Panc1 (cell line): ENCODE measurements at regions not wholly inside any gene's neighbourhood (a gene's known extent, or its start where the extent isn't known, plus 50 kb on each side); places are given as distances from the start of the nearest gene placed in this dataset.

ENCODE experiments used
- ATAC-seq: fragments of 200-7000 bp; cut with Tn5 transposase; 2 replicates; pipeline ENCODE4 v1.9.1; 2020; ENCODE audit warnings: mild to moderate bottlenecking, moderate library complexity
- BruUV-seq: library from RNA; stranded (reverse); fragments of 400-500 nt; replicated peaks from 2 replicates; lab custom pipeline; 2021; lab: Mats Ljungman, UMichigan
- CTCF ChIA-PET: fragments of 300-600 bp; sonication (Branson Sonifier 250); formaldehyde crosslinking; loops from one replicate; lab custom pipeline; 2022; ENCODE audit warnings: antibody characterized with exemption; lab: Charles Lee
- POLR2A ChIA-PET: fragments of 300-600 bp; sonication (Branson Sonifier 250); formaldehyde crosslinking; loops from one replicate; lab custom pipeline; 2022; ENCODE audit warnings: antibody characterized with exemption; lab: Charles Lee
- DNase-seq: peaks from one replicate; pipeline ENCODE4 v3.0.0-alpha.2; 2010; ENCODE audit warnings: low read depth, low spot score
- H3K27ac ChIP-seq: 2 replicates; pipeline ENCODE4 v1.5.1; 2011; ENCODE audit warnings: mild to moderate bottlenecking, low read length, inconsistent platforms
- H3K27me3 ChIP-seq: fragments of 200-500 bp; sonication (Bioruptor generic); 2 replicates; pipeline ENCODE4 v1.6.0; 2014; ENCODE audit warnings: low read length, inconsistent platforms; ENCODE audit not compliant: control insufficient read depth, insufficient read depth
- H3K36me3 ChIP-seq: fragments of 200-500 bp; sonication (Bioruptor generic); 2 replicates; pipeline ENCODE4 v1.5.1; 2014; ENCODE audit warnings: inconsistent platforms, mild to moderate bottlenecking, low read length, moderate library complexity; ENCODE audit not compliant: control insufficient read depth, insufficient read depth
- H3K4me1 ChIP-seq: 2 replicates; pipeline ENCODE4 v1.5.1; 2011; ENCODE audit warnings: inconsistent platforms, mild to moderate bottlenecking, low read length, moderate library complexity; ENCODE audit not compliant: control insufficient read depth, insufficient read depth
- H3K4me3 ChIP-seq, 2 experiments: 2 replicates each; pipeline ENCODE4 v1.5.1; 2011 to 2012; ENCODE audit warnings: low read depth in 2 of 2, low read length in 2 of 2, mild to moderate bottlenecking in 2 of 2, inconsistent platforms in 1 of 2, moderate library complexity in 1 of 2
- H3K9me3 ChIP-seq: fragments of 200-500 bp; sonication (Bioruptor generic); 2 replicates; pipeline ENCODE4 v1.5.1; 2014; ENCODE audit warnings: low read depth, mild to moderate bottlenecking, inconsistent platforms, low read length, moderate library complexity; ENCODE audit not compliant: control insufficient read depth, insufficient read depth
- CTCF ChIP-seq: fragments of 450-650 bp; IDR thresholded peaks from 2 replicates; pipeline ENCODE4 v1.5.1; 2017; ENCODE audit warnings: mild to moderate bottlenecking
- POLR2AphosphoS5 ChIP-seq: IDR thresholded peaks from 2 replicates; pipeline ENCODE4 v1.6.1; 2012; ENCODE audit warnings: mild to moderate bottlenecking, low read depth, low read length, moderate library complexity
- REST ChIP-seq, 2 experiments: IDR thresholded peaks; 2 replicates each; pipeline ENCODE4 v1.6.1; 2011 to 2012; ENCODE audit warnings: low read depth in 2 of 2, control low read depth in 1 of 2, low read length in 1 of 2, mild to moderate bottlenecking in 1 of 2, moderate library complexity in 1 of 2; ENCODE audit not compliant: insufficient read depth in 1 of 2
- SIN3A ChIP-seq: IDR thresholded peaks from 2 replicates; pipeline ENCODE4 v1.6.1; 2012; ENCODE audit warnings: low read depth, mild to moderate bottlenecking, low read length, moderate library complexity, borderline replicate concordance; ENCODE audit not compliant: insufficient read depth
- TCF7L2 ChIP-seq: IDR thresholded peaks from 2 replicates; pipeline ENCODE4 v1.6.1; 2011; ENCODE audit warnings: mild to moderate bottlenecking, low read depth, low read length, inconsistent platforms
- in situ Hi-C: cut with HindIII; loops from 2 replicates; pipeline ENCODE4 v1.10.0; 2016; ENCODE audit warnings: low sequenced_read_pairs, low pct_unique_long_range_greater_than_20kb
- intact Hi-C: fragments of 100-400 bp; cut with micrococcal nuclease; formaldehyde crosslinking; loops from one replicate; pipeline ENCODE4 v1.10.0; 2022; ENCODE audit not compliant: unreplicated experiment

GRCh38 chr18:2002151-2002550 is 569.2 kb downstream of the METTL4 start:
- H3K4me1 ChIP-seq = no peaks in the 10 kb centered on the region
- CTCF ChIA-PET = no interaction called here
- no peaks in the 10 kb centered on the region for H3K9me3 ChIP-seq
- TF ChIP-seq TCF7L2 (no peak), CTCF (no peak), REST (IDR thresholded peaks at IDR 0.05; ENCODE audit: insufficient read depth in 1 of 2, low read depth in 2 of 2, low read length in 1 of 2) (no peak), POLR2AphosphoS5 (no peak), SIN3A (no peak)
- intact Hi-C loops (no loop called here), in situ Hi-C loops (no loop called here)
- no peaks in the 10 kb centered on the region for H3K27me3 ChIP-seq
- no TSS peak for BruUV-seq
- H3K36me3 ChIP-seq = no peaks in the 10 kb centered on the region
- POLR2A ChIA-PET = no interaction called here
- DNase-seq (no peak), ATAC-seq (no peak)
- H3K4me3 ChIP-seq = no peak overlapping the region
- H3K27ac ChIP-seq = no peak overlapping the region

GRCh38 chr18:2002604-2003003 is 568.7 kb downstream of the METTL4 start:
- Histone ChIP-seq H3K27me3 (no peaks in the 10 kb centered on the region), H3K36me3 (no peaks in the 10 kb centered on the region), H3K4me3 (no peak overlapping the region), H3K27ac (no peak overlapping the region), H3K9me3 (no peaks in the 10 kb centered on the region), H3K4me1 (no peaks in the 10 kb centered on the region)
- BruUV-seq = no TSS peak
- POLR2A ChIA-PET = interaction anchor here (0.7 kb wide), 1 partner anchor 788 kb away, joined by 3 read pairs; no protein-coding TSS in a partner anchor
- TF ChIP-seq TCF7L2 (no peak), REST (IDR thresholded peaks at IDR 0.05; ENCODE audit: insufficient read depth in 1 of 2, low read depth in 2 of 2, low read length in 1 of 2) (no peak), POLR2AphosphoS5 (no peak), CTCF (no peak), SIN3A (no peak)
- no peak for DNase-seq
- in situ Hi-C loops = no loop called here
- intact Hi-C loops = no loop called here
- CTCF ChIA-PET = no interaction called here
- no peak for ATAC-seq
